Astrocyte of the spinal cord (primary cell): ENCODE measurements at regions not wholly inside any gene's neighbourhood (a gene's known extent, or its start where the extent isn't known, plus 50 kb on each side); places are given as distances from the start of the nearest gene placed in this dataset.

Experiments used
- DNase-seq: peaks from one replicate; pipeline ENCODE4 v3.0.0; 2011; ENCODE audit warnings: low read depth, low spot score
- H3K4me3 ChIP-seq: 2 replicates; pipeline ENCODE4 v1.5.1; 2011; ENCODE audit warnings: low read depth, mild to moderate bottlenecking, low read length, moderate library complexity
- in situ Hi-C: cut with HindIII; loops from 2 replicates; pipeline ENCODE4 v1.10.0; 2017; ENCODE audit warnings: low sequenced_read_pairs
- TF ChIP-seq, protein P1 (sequence below): IDR thresholded peaks from 2 replicates; pipeline ENCODE4 v1.5.1; 2012; ENCODE audit warnings: low read depth, mild to moderate bottlenecking, low read length, inconsistent platforms

DNA sequence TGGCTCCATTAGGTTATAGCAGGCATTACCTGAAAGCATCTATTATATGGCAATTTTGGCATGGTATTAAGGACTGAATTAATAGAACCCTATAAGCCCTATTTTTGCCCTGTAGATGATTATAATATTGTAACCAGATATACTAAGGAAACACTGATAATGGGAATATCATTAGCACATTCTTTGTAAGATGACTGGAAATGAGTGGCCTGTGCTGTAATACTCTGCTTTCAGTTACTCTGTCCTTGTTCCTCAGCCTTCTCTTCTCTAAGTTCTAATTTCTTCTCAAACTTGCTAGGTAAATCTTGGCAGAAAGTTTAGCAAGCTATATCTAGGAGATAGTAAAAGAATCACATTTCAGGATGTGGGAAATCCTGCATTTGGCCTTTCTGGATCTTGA lies 74.0 kb upstream of the ITPRID2 start:
- DNase-seq: no peak
- H3K4me3 ChIP-seq: no peak overlapping the region
- in situ Hi-C loops: no loop called here
- TF ChIP-seq, protein P1, sequence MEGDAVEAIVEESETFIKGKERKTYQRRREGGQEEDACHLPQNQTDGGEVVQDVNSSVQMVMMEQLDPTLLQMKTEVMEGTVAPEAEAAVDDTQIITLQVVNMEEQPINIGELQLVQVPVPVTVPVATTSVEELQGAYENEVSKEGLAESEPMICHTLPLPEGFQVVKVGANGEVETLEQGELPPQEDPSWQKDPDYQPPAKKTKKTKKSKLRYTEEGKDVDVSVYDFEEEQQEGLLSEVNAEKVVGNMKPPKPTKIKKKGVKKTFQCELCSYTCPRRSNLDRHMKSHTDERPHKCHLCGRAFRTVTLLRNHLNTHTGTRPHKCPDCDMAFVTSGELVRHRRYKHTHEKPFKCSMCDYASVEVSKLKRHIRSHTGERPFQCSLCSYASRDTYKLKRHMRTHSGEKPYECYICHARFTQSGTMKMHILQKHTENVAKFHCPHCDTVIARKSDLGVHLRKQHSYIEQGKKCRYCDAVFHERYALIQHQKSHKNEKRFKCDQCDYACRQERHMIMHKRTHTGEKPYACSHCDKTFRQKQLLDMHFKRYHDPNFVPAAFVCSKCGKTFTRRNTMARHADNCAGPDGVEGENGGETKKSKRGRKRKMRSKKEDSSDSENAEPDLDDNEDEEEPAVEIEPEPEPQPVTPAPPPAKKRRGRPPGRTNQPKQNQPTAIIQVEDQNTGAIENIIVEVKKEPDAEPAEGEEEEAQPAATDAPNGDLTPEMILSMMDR: no peak

DNA sequence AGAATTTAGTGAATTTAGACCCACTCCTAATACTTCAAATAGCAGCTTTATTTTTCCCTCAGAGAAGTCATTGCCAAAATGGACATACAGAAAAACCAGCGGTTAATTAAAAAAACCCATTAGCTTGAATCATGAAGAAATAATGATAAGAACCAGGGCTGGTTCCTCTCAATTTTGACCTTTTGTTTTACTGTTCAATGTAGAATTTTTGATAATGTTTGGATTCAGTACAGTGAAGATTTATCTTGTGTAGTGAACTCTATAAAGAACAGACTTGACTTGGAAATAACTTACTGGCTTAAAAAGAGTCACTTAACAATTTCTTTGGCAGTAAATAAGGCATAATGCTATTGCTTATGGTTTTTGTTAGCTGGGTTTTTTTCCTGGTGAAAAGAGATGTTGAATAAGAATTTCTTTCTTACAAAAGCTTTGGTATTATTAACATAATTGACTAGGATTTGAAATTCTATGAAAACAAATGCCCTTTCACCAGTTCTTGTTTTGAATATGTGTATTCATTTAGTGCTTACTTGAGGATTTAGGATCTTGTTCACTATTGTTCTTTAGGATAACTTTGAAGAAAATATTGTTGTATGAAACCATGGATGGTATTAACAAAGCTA lies 73.4 kb upstream of the ITPRID2 start:
- TF ChIP-seq, protein P1: no peak
- DNase-seq: no peak
- in situ Hi-C loops: no loop called here
- H3K4me3 ChIP-seq: no peak overlapping the region

DNA sequence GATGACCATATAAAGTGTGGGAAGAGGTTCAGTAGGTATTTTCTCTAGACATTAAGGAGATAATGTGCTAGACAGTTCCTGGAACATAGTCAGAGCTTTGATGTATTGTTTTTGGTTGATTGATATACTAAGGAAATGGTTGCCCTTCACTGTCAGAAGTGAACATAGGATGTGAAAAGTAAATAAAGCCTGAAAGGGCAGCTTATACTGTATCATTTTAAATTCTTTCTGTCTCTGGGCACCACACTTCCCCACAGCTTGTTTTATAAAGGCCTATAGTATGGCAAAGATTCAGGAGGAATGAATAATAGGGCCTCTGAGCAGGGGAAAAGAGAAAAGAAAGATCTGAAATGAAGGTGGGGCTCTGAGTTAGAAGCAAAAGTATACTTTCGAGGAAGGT lies 72.7 kb upstream of the ITPRID2 start:
- in situ Hi-C loops: no loop called here
- TF ChIP-seq, protein P1: no peak
- H3K4me3 ChIP-seq: no peak overlapping the region
- no peak for DNase-seq

DNA sequence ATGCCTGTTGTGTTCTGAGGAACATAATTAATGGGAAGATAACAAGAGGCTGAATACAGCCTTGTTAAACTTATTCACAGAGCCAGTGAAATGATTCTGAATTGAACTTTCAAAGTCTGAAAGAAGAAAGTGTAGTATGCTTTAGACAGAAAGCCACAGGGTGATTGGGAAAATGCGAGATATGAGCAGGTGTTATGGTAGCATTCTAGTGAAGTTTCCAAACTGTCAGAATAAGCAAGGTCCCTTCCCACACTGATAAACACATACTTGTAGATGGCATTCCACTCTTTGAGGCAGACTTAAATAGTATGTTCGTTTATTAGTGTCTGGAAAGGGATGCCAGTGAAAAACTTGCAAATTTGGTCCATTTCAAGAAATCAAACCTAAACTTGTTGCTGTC lies 70.5 kb upstream of the ITPRID2 start:
- H3K4me3 ChIP-seq: no peak overlapping the region
- no peak for DNase-seq
- TF ChIP-seq, protein P1: no peak
- in situ Hi-C loops: no loop called here

DNA sequence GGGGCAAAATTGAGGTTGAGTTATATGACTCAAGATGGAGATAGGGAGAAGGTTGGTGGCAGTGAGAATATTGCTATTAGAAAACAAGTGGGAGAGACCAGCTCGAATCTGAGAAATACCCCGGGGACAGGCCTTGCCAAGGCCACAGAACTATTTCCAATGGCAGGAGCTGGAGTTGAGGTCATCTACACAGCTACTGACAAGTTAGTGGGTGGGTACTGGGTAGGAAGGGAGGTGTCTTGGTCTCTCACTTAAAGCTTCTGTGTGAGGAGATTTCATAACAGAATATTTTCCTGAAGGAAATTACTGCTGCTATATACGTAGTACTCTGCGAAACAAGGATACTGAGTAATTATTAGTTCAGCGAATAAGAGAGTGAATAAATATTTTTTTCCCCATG lies 69.4 kb upstream of the ITPRID2 start:
- TF ChIP-seq, protein P1: no peak
- no peak for DNase-seq
- no peak overlapping the region for H3K4me3 ChIP-seq
- in situ Hi-C loops: no loop called here

DNA sequence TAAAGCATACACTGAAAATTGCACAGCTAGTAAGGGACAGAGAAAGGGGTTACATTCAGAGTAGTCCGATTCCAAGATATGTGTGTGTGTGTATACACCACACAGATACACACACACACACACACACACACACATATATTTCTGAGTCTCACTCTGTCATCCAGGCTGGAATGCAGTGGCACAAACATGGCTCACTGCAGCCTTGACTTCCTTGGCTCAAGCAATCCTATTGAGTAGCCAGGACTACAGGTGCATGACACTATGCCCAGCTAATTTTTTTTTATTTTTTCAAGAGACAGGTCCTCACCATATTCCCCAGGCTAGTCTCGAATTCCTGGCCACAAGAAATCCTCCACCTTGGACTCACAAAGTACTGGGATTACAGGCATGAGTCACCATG lies 68.1 kb upstream of the ITPRID2 start:
- no peak overlapping the region for H3K4me3 ChIP-seq
- TF ChIP-seq, protein P1: no peak
- in situ Hi-C loops: no loop called here
- no peak for DNase-seq
